ENCODE measurements at regions not wholly inside any gene's neighbourhood (a gene's known extent, or its start where the extent isn't known, plus 50 kb on each side); places are given as distances from the start of the nearest gene placed in this dataset.

- no TSS peak for BruUV-seq (replicated peaks)
- Histone ChIP-seq H2AFZ (ENCODE audit: low read length) (no peak overlapping the region), H3K4me3 (ENCODE audit: low read depth, low read length, poor library complexity, severe bottlenecking) (no peak overlapping the region), H3K9me2 (ENCODE audit: insufficient read depth, low read length) (no peaks in the 10 kb centered on the region), H3K4me2 (ENCODE audit: low read length) (no peak overlapping the region), H4K20me1 (ENCODE audit: insufficient read depth, low read length) (no peaks in the 10 kb centered on the region), H3K9me3 (ENCODE audit: low read length) (no peaks in the 10 kb centered on the region), H3K79me2 (ENCODE audit: insufficient read depth, low read depth, low read length) (no peaks in the 10 kb centered on the region), H3K4me1 (ENCODE audit: insufficient read depth, low read length, poor library complexity, severe bottlenecking) (no peaks in the 10 kb centered on the region), H3K36me3 (ENCODE audit: insufficient read depth, low read length) (no peaks in the 10 kb centered on the region), H3K27ac (ENCODE audit: low read depth, low read length, poor library complexity, severe bottlenecking) (no peak overlapping the region)
- no peak for DNase-seq (ENCODE audit: low spot score)
- CTCF ChIA-PET (ENCODE audit: unreplicated experiment): no interaction called here
- intact Hi-C loops (cut with micrococcal nuclease; ENCODE audit: unreplicated experiment): no loop called here
- POLR2A ChIA-PET: no interaction called here
- TF ChIP-seq EZH2phosphoT487 (IDR thresholded peaks at IDR 0.05; ENCODE audit: borderline replicate concordance, low read depth, low read length): no peak
- TF ChIP-seq, protein P1, sequence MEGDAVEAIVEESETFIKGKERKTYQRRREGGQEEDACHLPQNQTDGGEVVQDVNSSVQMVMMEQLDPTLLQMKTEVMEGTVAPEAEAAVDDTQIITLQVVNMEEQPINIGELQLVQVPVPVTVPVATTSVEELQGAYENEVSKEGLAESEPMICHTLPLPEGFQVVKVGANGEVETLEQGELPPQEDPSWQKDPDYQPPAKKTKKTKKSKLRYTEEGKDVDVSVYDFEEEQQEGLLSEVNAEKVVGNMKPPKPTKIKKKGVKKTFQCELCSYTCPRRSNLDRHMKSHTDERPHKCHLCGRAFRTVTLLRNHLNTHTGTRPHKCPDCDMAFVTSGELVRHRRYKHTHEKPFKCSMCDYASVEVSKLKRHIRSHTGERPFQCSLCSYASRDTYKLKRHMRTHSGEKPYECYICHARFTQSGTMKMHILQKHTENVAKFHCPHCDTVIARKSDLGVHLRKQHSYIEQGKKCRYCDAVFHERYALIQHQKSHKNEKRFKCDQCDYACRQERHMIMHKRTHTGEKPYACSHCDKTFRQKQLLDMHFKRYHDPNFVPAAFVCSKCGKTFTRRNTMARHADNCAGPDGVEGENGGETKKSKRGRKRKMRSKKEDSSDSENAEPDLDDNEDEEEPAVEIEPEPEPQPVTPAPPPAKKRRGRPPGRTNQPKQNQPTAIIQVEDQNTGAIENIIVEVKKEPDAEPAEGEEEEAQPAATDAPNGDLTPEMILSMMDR (conservative IDR thresholded peaks at IDR 0.05; ENCODE audit: low read length): no peak
Observed at GRCh38 chr16:51685498-51685897, 534.4 kb upstream of the SALL1 start.

GRCh38 chr16:51683882-51684281 lies 532.8 kb upstream of the SALL1 start:
- Histone ChIP-seq H3K4me2 (ENCODE audit: low read length) (no peak overlapping the region), H4K20me1 (ENCODE audit: insufficient read depth, low read length) (no peaks in the 10 kb centered on the region), H3K9me2 (ENCODE audit: insufficient read depth, low read length) (no peaks in the 10 kb centered on the region), H3K79me2 (ENCODE audit: insufficient read depth, low read depth, low read length) (no peaks in the 10 kb centered on the region), H3K4me3 (ENCODE audit: low read depth, low read length, poor library complexity, severe bottlenecking) (no peak overlapping the region), H3K9me3 (ENCODE audit: low read length) (no peaks in the 10 kb centered on the region), H3K27ac (ENCODE audit: low read depth, low read length, poor library complexity, severe bottlenecking) (no peak overlapping the region), H2AFZ (ENCODE audit: low read length) (no peak overlapping the region), H3K36me3 (ENCODE audit: insufficient read depth, low read length) (no peaks in the 10 kb centered on the region), H3K4me1 (ENCODE audit: insufficient read depth, low read length, poor library complexity, severe bottlenecking) (no peaks in the 10 kb centered on the region)
- CTCF ChIA-PET (ENCODE audit: unreplicated experiment): no interaction called here
- intact Hi-C loops (cut with micrococcal nuclease; ENCODE audit: unreplicated experiment): no loop called here
- POLR2A ChIA-PET: no interaction called here
- DNase-seq (ENCODE audit: low spot score): no peak
- TF ChIP-seq EZH2phosphoT487 (IDR thresholded peaks at IDR 0.05; ENCODE audit: borderline replicate concordance, low read depth, low read length): no peak
- TF ChIP-seq, protein P1 (conservative IDR thresholded peaks at IDR 0.05; ENCODE audit: low read length): no peak
- BruUV-seq (replicated peaks): no TSS peak

DNA sequence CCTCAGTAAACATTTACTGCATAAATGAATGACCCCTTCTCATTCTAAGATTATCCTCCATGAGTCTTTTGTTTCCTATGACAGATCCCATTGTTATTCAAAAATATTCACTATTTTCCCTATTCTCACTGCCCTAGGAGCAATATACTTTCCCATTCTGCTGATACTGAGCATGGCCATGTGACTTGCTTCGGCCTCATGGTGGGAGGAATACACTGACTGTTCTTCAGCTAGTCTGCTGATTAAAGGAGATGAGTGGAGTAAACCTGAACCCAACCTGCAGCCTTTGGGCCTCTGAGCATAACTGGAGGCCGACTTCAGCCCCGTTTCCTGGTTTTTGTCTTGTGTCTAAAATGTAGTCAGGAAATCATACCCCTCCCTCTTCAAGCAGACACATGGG lies 531.8 kb upstream of the SALL1 start:
- H4K20me1 ChIP-seq (ENCODE audit: insufficient read depth, low read length): no peaks in the 10 kb centered on the region
- no peak overlapping the region for H3K4me3 ChIP-seq (ENCODE audit: low read depth, low read length, poor library complexity, severe bottlenecking)
- DNase-seq (ENCODE audit: low spot score): no peak
- no peaks in the 10 kb centered on the region for H3K9me3 ChIP-seq (ENCODE audit: low read length)
- no peak overlapping the region for H3K4me2 ChIP-seq (ENCODE audit: low read length)
- ChIA-PET CTCF (ENCODE audit: unreplicated experiment) (no interaction called here), POLR2A (no interaction called here)
- H3K79me2 ChIP-seq (ENCODE audit: insufficient read depth, low read depth, low read length): no peaks in the 10 kb centered on the region
- no peaks in the 10 kb centered on the region for H3K4me1 ChIP-seq (ENCODE audit: insufficient read depth, low read length, poor library complexity, severe bottlenecking)
- no peak for TF ChIP-seq EZH2phosphoT487 (IDR thresholded peaks at IDR 0.05; ENCODE audit: borderline replicate concordance, low read depth, low read length)
- TF ChIP-seq, protein P1 (conservative IDR thresholded peaks at IDR 0.05; ENCODE audit: low read length): no peak
- H3K36me3 ChIP-seq (ENCODE audit: insufficient read depth, low read length): no peaks in the 10 kb centered on the region
- intact Hi-C loops (cut with micrococcal nuclease; ENCODE audit: unreplicated experiment): no loop called here
- no peak overlapping the region for H3K27ac ChIP-seq (ENCODE audit: low read depth, low read length, poor library complexity, severe bottlenecking)
- no peak overlapping the region for H2AFZ ChIP-seq (ENCODE audit: low read length)
- no TSS peak for BruUV-seq (replicated peaks)
- no peaks in the 10 kb centered on the region for H3K9me2 ChIP-seq (ENCODE audit: insufficient read depth, low read length)

Data from OCI-LY7 (cell line).